HEK293 (cell line): ENCODE measurements at regions not wholly inside any gene's neighbourhood (a gene's known extent, or its start where the extent isn't known, plus 50 kb on each side); places are given as distances from the start of the nearest gene placed in this dataset.

Experiments
- CTCF ChIA-PET: fragments of 350-600 bp; formaldehyde crosslinking; extraction: SDS; loops from one replicate; lab custom pipeline; 2021; ENCODE audit warnings: antibody characterized with exemption; lab: Yijun Ruan, JAX
- POLR2A ChIA-PET: fragments of 300-600 bp; formaldehyde crosslinking; extraction: SDS; loops from one replicate; lab custom pipeline; 2020; ENCODE audit warnings: antibody characterized with exemption, inconsistent platforms; lab: Yijun Ruan, JAX
- H3K27ac ChIP-seq: fragments of 200-500 bp; sonication (Bioruptor generic); 2 replicates; pipeline ENCODE4 v1.5.1; 2014; ENCODE audit warnings: low read depth, low read length, control low read depth, inconsistent platforms; ENCODE audit errors: extremely low read depth
- H3K36me3 ChIP-seq, 2 experiments: fragments of 200-500 bp in 1 of 2; sonication (Bioruptor generic) in 1 of 2; 1 replicate in 1 of 2; 2 replicates in 1 of 2; pipeline ENCODE4 v1.5.1; 2014 to 2017; ENCODE audit warnings: inconsistent platforms in 2 of 2, low read length in 2 of 2; ENCODE audit not compliant: control insufficient read depth in 2 of 2, insufficient read depth in 1 of 2
- H3K4me1 ChIP-seq: fragments of 200-500 bp; sonication (Bioruptor generic); 2 replicates; pipeline ENCODE4 v1.5.1; 2014; ENCODE audit warnings: mild to moderate bottlenecking, low read length, inconsistent platforms; ENCODE audit not compliant: control insufficient read depth, insufficient read depth
- H3K4me3 ChIP-seq: 2 replicates; pipeline ENCODE4 v1.5.1; 2011; ENCODE audit warnings: low read depth, mild to moderate bottlenecking, control low read depth, low read length, moderate library complexity
- H3K9me3 ChIP-seq: fragments of 200-500 bp; sonication (Bioruptor generic); 2 replicates; pipeline ENCODE4 v1.5.1; 2014; ENCODE audit warnings: low read depth, low read length, inconsistent platforms; ENCODE audit not compliant: control insufficient read depth, insufficient read depth
- KLF1 ChIP-seq: fragments of 450-650 bp; formaldehyde crosslinking; IDR thresholded peaks from 2 replicates; pipeline ENCODE4 v1.5.1; 2016; ENCODE audit warnings: missing biosample characterization, missing genetic modification characterization
- KLF17 ChIP-seq: fragments of 450-650 bp; formaldehyde crosslinking; IDR thresholded peaks from 2 replicates; pipeline ENCODE4 v1.5.1; 2016; ENCODE audit warnings: missing biosample characterization, missing genetic modification characterization
- MZF1 ChIP-seq: fragments of 450-650 bp; formaldehyde crosslinking; IDR thresholded peaks from 2 replicates; pipeline ENCODE4 v1.5.1; 2017; ENCODE audit warnings: missing biosample characterization, missing genetic modification characterization, borderline replicate concordance
- OVOL3 ChIP-seq: fragments of 450-650 bp; formaldehyde crosslinking; IDR thresholded peaks from 2 replicates; pipeline ENCODE4 v1.5.1; 2016; ENCODE audit warnings: missing biosample characterization, missing genetic modification characterization
- PATZ1 ChIP-seq: fragments of 450-650 bp; formaldehyde crosslinking; IDR thresholded peaks from 2 replicates; pipeline ENCODE4 v1.5.1; 2016; ENCODE audit warnings: missing biosample characterization, missing genetic modification characterization
- ZBTB17 ChIP-seq: fragments of 450-650 bp; formaldehyde crosslinking; IDR thresholded peaks from 2 replicates; pipeline ENCODE4 v1.5.1; 2016; ENCODE audit warnings: missing biosample characterization, missing genetic modification characterization
- ZFHX2 ChIP-seq: fragments of 450-650 bp; formaldehyde crosslinking; conservative IDR thresholded peaks from 2 replicates; pipeline ENCODE4 v1.5.1; 2016; ENCODE audit warnings: missing biosample characterization, missing genetic modification characterization
- ZFP69B ChIP-seq: fragments of 450-650 bp; formaldehyde crosslinking; IDR thresholded peaks from 2 replicates; pipeline ENCODE4 v1.5.1; 2016; ENCODE audit warnings: missing biosample characterization, missing genetic modification characterization
- ZNF121 ChIP-seq: fragments of 450-650 bp; formaldehyde crosslinking; IDR thresholded peaks from 2 replicates; pipeline ENCODE4 v1.5.1; 2016; ENCODE audit warnings: missing biosample characterization, missing genetic modification characterization
- ZNF221 ChIP-seq: fragments of 450-650 bp; formaldehyde crosslinking; IDR thresholded peaks from 2 replicates; pipeline ENCODE4 v1.5.1; 2017; ENCODE audit warnings: missing biosample characterization, missing genetic modification characterization, borderline replicate concordance
- ZNF266 ChIP-seq: fragments of 450-650 bp; formaldehyde crosslinking; IDR thresholded peaks from 2 replicates; pipeline ENCODE4 v1.5.1; 2016; ENCODE audit warnings: missing biosample characterization, missing genetic modification characterization, low read depth
- ZNF311 ChIP-seq: fragments of 450-650 bp; formaldehyde crosslinking; IDR thresholded peaks from 2 replicates; pipeline ENCODE4 v1.5.1; 2017; ENCODE audit warnings: missing biosample characterization, missing genetic modification characterization, borderline replicate concordance
- ZNF362 ChIP-seq: fragments of 450-650 bp; formaldehyde crosslinking; IDR thresholded peaks from 2 replicates; pipeline ENCODE4 v1.5.1; 2016; ENCODE audit warnings: missing biosample characterization, missing genetic modification characterization
- ZNF530 ChIP-seq: fragments of 450-650 bp; formaldehyde crosslinking; IDR thresholded peaks from 2 replicates; pipeline ENCODE4 v1.5.1; 2016; ENCODE audit warnings: low read depth, missing biosample characterization, missing genetic modification characterization
- ZNF621 ChIP-seq: fragments of 450-650 bp; formaldehyde crosslinking; IDR thresholded peaks from 2 replicates; pipeline ENCODE4 v1.5.1; 2017; ENCODE audit warnings: missing biosample characterization, missing genetic modification characterization
- ZNF791 ChIP-seq: fragments of 450-650 bp; formaldehyde crosslinking; IDR thresholded peaks from 2 replicates; pipeline ENCODE4 v1.5.1; 2016; ENCODE audit warnings: missing biosample characterization, missing genetic modification characterization

GRCh38 chr19:32233091-32233490 lies 112.3 kb upstream of the ZNF507 start:
- H3K4me1 ChIP-seq: peaks cover 6% of the 10 kb centered on the region; the same call in 1 of the 2 replicates
- no peak overlapping the region for H3K4me3 ChIP-seq
- ChIA-PET POLR2A (no interaction called here), CTCF (interaction anchor here (1.4 to 2.8 kb wide), 2 partner anchors 8 to 1179 kb away, joined by 4 to 17 read pairs; no protein-coding TSS in a partner anchor)
- no peaks in the 10 kb centered on the region; the same call in 1 of the 2 replicates for H3K9me3 ChIP-seq
- no peaks in the 10 kb centered on the region for H3K36me3 ChIP-seq
- TF ChIP-seq ZFHX2 (tag by site-specific recombination): 0 out of 2 replicates have a peak, but pooled peaks have one; percentile 33
- TF ChIP-seq MZF1 (tag by site-specific recombination): no peak
- TF ChIP-seq KLF1 (tag by site-specific recombination): peak; percentile 20; the same call in 1 of the 2 replicates
- H3K27ac ChIP-seq: no peak overlapping the region

- CTCF ChIA-PET: interaction anchor here (0.6 to 2.8 kb wide), 3 partner anchors 9 to 364 kb away, joined by 3 to 17 read pairs (median 4); no protein-coding TSS in a partner anchor
- POLR2A ChIA-PET: no interaction called here
- no peaks in the 10 kb centered on the region; the same call in 1 of the 2 replicates for H3K9me3 ChIP-seq
- no peak overlapping the region for H3K27ac ChIP-seq
- peaks cover 6% of the 10 kb centered on the region; the same call in 1 of the 2 replicates for H3K4me1 ChIP-seq
- H3K4me3 ChIP-seq: no peak overlapping the region
- H3K36me3 ChIP-seq: no peaks in the 10 kb centered on the region
- no peak for TF ChIP-seq OVOL3 (tag by site-specific recombination)
- TF ChIP-seq ZFP69B: no peak
- no peak for TF ChIP-seq ZNF621 (tag by site-specific recombination)
- TF ChIP-seq KLF17 (tag by site-specific recombination): no peak
- no peak for TF ChIP-seq PATZ1
- TF ChIP-seq ZNF791 (tag by site-specific recombination): no peak
- no peak for TF ChIP-seq ZNF530 (tag by site-specific recombination)
- no peak for TF ChIP-seq ZBTB17 (tag by site-specific recombination)
- no peak for TF ChIP-seq ZNF221 (tag by site-specific recombination)
- no peak for TF ChIP-seq ZNF266 (tag by site-specific recombination)
Observed at GRCh38 chr19:32233885-32234284, 111.5 kb upstream of the ZNF507 start.

GRCh38 chr19:32234663-32235217 lies 110.7 kb upstream of the ZNF507 start:
- ChIA-PET CTCF (interaction anchor here (0.6 to 2.8 kb wide), 2 partner anchors 10 to 111 kb away, joined by 3 to 17 read pairs; partner anchors contain the start of gene ZNF507), POLR2A (no interaction called here)
- H3K4me1 ChIP-seq: peaks cover 6% of the 10 kb centered on the region; the same call in 1 of the 2 replicates
- H3K9me3 ChIP-seq: no peaks in the 10 kb centered on the region; the same call in 1 of the 2 replicates
- no peak overlapping the region for H3K27ac ChIP-seq
- no peak overlapping the region for H3K4me3 ChIP-seq
- TF ChIP-seq ZNF121 (tag by site-specific recombination): no peak
- TF ChIP-seq ZNF311 (tag by site-specific recombination): no peak
- TF ChIP-seq ZNF362 (tag by site-specific recombination): peak; percentile 30; the same call in 1 of the 2 replicates
- no peaks in the 10 kb centered on the region for H3K36me3 ChIP-seq
